HG03039 (cell line): ENCODE measurements at regions not wholly inside any gene's neighbourhood (a gene's known extent, or its start where the extent isn't known, plus 50 kb on each side); places are given as distances from the start of the nearest gene placed in this dataset.

Experiments used
- ATAC-seq: cut with Tn5 transposase; IDR thresholded peaks from one replicate; pipeline ENCODE4 v1.9.1; 2021; ENCODE audit warnings: mild to moderate bottlenecking, moderate library complexity; ENCODE audit not compliant: unreplicated experiment

DNA sequence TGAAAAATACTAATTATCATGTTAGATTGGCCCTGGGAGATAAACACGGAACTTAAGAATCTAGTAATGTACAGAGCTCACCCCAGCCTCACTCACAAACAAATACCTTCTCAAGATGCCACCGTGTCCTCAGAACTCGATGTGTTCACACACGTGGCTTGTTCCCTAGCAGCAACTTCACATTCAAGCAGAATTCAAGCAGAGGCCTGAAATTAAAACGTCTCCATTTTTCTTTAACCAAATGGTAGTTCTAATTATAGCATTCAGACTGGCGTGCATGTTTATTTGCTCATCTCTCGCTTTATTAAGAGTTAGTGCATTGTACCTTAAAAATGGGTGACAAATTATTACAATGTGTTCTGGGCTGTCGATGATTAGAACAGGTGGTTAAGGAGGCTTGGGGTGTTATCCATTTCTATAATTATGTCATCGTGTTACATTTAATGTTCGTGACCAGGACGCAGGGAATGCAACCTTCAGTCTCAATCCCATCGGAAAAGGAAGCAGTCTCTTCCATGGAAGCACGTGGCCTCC, 57.3 kb upstream of the SLC66A3 start:
- no peak for ATAC-seq

DNA sequence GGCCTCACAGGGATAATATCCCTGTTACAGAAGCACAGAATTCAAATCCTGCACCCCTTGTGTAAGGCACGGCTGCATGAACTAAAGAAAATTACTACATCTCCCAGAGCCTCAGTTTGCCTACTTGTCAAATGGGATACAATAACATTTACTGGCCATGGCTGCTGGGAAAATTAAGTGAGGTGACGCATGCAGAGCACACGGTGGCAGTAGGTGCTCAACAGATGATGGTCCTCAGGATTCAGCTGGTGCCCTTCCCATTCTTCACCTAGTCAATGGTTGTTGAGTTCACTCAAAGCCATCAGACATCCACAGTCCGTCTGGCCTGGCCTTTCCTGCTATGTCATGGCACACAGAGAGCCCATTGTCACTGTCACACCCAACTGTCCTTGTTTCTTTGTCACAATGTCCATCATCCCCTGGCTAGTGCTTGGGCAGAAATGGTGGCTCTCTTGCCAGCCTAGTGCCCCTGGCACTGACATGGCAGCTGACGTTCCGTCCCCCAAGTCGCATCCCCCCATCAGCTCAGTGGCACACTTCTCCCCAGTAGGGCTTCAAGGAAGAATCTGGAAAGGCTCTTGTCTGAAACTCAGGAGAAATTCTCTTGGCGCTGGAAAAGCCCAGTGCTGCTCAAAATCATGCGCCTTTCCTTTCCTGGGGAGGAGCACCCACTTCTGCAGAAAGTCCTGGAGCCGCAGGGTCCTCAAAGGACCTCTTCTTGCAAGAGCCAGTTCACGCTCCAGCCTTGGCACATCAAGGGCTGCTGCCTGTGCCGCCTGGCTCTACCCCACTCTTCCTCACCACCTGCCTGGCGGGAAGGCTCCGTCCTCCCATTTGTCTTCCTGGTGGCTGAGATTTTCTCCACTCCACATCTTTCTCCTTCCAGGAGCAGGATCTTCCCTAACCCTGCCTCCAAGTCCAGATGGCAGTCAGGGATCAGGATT, 55.9 kb upstream of the SLC66A3 start:
- ATAC-seq = no peak

DNA sequence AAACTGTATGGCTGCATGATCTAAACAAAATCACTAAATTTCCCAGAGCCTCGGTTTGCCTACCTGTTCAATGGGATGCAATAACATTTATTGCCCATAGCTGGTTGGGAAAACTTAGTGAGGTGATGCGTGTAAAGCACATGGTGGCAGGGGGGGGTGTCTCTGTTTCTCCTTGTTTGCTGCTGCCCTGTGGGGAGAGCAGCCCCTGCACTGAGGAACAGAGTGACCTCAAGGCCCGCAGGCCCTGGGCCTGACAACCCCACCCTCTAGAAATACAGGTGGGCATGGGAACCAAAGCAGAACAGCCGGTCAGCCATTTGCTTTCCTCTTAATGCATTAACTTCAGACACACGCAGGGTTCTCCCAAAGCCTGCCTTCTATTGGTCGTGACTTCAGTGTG, 55.1 kb upstream of the SLC66A3 start:
- no peak for ATAC-seq

DNA sequence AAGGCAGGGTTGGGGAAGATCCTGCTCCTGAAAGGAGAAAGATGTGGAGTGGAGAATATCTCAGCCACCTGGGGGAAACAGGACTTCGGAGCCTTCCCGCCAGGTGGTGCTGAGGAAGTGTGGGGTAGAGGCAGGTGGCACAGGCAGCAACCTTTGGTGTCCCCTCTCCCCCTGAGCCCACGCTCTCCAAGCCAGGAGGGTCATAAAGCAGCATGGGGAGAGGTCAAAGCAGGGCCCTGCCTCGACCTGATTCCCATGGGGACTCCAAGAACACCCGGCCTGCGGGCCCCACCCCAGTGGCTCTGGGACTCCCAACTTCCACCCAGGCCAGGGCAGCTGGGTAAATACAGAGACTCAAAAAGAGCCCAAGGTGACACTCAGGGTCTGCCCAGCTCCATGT, 54.3 kb upstream of the SLC66A3 start:
- ATAC-seq = no peak

DNA sequence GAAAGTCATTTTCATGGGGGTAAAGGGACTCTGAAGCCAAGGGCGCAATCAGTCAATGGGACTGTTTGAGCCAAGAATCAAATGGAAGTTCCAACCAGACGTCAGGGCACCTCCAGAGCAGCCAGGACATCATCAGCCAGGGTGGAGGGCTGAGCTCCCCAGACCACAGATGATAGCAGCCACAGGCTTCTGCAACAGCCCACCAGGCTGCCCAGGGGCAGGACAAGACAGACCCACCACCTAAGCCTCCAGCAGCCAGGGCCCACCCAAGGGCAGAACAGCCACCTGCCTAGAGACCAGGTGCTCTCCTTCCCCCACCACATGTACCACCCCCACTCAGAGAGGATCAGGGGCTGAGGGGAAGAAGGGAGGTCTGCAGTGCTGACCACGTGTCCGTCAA, 53.8 kb upstream of the SLC66A3 start:
- ATAC-seq = no peak

DNA sequence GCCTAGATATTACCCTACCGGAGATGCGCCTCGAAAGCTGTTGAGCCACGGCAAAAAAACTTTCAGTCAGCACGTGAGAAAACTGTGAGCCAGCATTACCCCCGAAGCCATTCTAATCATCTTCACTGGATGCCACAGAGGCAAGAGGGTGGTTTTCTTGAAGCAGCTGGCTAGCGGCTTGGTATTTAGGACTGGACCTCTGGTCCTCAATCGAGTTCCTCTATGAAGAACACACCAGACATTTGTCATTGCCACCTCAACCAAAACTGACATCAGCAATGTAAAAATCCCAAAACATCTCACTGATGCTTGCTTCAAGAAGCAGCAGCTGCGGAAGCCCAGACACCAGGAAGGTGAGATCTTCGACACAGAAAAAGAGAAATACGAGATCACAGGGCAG, 52.8 kb upstream of the SLC66A3 start:
- ATAC-seq = no peak

DNA sequence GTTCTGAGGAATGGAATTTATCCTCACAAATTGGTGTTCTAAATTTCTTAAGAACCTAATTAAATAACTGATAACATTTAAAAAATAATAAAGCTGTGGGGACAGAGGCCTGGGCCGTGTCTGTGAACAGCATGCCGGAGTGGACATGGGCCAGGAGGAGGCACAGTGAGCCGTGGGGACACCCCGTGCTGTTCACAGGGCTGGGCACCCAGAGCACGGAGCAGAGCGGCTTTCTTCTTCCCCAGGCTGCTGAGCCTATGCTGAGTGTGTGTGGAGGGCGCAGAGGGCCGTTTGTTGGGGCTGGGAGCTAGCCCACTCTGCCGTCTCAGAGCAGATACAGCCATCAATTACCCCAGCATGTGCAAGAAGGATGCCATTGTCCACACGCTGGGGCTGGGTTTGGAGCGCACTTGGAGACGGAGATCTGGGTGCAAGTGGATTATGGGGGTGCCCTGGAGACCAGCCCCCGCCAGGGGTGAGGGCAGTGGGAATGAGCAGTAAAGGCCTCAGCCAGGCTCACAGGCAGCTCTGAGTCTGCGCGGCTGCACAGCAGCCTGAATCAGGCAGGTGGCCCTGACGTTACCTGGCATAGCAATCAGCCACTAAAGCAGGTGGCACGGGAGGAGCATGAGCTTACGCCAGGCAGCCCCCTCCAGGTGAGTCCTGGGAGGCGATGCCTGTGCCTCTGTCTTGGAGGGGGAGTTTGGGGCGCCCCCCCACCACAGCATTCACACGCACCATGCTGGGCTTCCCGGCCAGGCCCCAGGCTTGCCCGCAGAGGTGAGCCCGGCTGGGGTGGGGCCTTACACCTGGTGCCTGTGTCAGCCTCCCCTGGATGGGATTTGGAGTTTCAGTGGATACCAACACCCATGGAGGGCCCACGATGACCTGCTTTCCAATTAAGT, 52.1 kb upstream of the SLC66A3 start:
- no peak for ATAC-seq

DNA sequence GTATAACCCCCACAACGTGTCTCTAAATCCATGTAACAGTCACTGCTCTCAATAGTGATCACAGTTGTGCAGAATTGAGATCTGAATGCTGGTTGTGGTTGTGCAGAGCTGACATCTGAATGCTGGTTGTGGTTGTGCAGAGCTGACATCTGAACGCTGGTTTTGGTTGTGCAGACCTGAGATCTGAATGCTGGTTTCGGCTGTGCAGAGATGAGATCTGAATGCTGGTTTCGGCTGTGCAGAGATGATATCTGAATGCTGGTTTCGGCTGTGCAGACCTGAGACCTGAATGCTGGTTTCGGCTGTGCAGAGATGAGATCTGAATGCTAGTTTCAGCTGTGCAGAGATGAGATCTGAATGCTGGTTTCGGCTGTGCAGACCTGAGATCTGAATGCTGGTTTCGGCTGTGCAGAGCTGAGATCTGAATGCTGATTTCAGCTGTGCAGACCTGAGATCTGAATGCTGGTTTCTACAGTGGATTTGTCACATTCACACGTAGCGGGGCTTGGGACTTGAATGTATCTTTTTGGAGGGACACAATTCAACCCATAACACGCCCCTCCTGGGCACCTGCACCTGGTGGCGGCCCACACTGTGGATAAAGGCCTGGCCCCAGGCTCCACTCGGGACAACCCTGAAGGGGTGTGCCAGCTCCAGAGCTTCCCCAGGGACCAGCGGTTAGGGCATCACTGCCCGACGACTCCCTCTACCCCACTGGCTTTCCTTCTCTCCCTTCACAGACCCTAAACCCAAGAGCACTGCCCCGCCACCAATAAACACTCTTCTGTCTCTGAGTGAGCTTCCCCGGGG, 51.1 kb upstream of the SLC66A3 start:
- ATAC-seq = no peak

DNA sequence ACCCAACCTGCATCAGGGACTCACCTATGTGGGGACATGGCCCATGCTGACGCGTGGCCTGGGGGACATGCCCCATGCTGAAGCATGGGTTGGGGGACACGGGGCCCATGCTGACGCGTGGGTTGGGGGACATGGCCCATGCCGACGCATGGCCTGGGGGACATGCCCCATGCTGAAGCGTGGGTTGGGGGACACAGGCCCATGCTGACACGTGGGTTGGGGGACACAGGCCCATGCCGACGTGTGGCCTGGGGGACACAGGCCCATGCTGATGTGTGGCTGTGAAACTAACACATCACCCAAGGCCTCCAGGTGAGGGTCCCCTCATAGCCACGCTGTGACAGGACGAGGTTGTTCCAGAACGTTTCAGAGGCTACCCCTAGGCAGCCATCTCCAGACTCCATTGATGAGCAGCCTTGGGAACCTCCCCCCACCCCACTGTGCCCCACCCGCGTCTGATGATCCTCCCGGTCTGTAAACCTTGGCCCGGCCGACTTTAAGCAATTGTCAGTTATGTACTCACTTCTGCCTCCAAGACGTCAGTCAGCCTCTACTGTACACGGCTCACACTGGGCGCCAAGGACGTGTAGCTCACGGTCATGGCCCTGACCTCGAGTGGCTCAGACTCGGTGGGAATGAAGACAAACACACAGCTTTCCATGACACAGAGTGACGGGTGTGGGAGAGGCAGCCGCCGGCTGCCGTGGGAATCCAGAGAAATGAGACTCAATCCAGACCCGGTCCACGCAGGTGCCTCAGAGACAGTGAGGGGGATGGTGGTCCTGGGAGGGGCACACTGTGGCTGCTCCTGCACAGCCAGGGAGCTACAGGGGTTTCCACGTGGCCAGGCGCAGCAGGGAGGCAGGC, 50.2 kb upstream of the SLC66A3 start:
- no peak for ATAC-seq
